ENCODE measurements at regions not wholly inside any gene's neighbourhood (a gene's known extent, or its start where the extent isn't known, plus 50 kb on each side); places are given as distances from the start of the nearest gene placed in this dataset.

- TF ChIP-seq CTCF (conservative IDR thresholded peaks at IDR 0.05; ENCODE audit: low read depth, low read length): no peak
- TF ChIP-seq EZH2 (IDR thresholded peaks at IDR 0.05; ENCODE audit: borderline replicate concordance, low read depth, low read length, poor library complexity, severe bottlenecking): no peak
- BruUV-seq (replicated peaks): no TSS peak
- no peak for DNase-seq (ENCODE audit: low spot score)
- no peak overlapping the region for H3K4me3 ChIP-seq (ENCODE audit: low read depth, low read length, poor library complexity, severe bottlenecking)
- intact Hi-C loops (cut with micrococcal nuclease; ENCODE audit: unreplicated experiment): no loop called here
- POLR2A ChIA-PET (ENCODE audit: low non-redundant PET): no interaction called here
- H3K27me3 ChIP-seq (replicated peaks; ENCODE audit: insufficient read depth, low read depth, low read length, poor library complexity): no peaks in the 10 kb centered on the region
- H3K27ac ChIP-seq (ENCODE audit: low read depth, low read length, poor library complexity, severe bottlenecking): no peak overlapping the region
- H3K4me1 ChIP-seq (ENCODE audit: insufficient read depth, low read length, poor library complexity, severe bottlenecking): no peaks in the 10 kb centered on the region
- H3K9me3 ChIP-seq (ENCODE audit: low read depth, low read length, poor library complexity, severe bottlenecking): no peaks in the 10 kb centered on the region
- CTCF ChIA-PET: no interaction called here
- no peaks in the 10 kb centered on the region for H3K36me3 ChIP-seq (ENCODE audit: insufficient read depth, low read length, poor library complexity, severe bottlenecking)
Measured at GRCh38 chr14:28678887-28679286, 87.7 kb upstream of the FOXG1 start.

- Histone ChIP-seq H3K4me3 (ENCODE audit: low read depth, low read length, poor library complexity, severe bottlenecking) (no peak overlapping the region), H3K4me1 (ENCODE audit: insufficient read depth, low read length, poor library complexity, severe bottlenecking) (no peaks in the 10 kb centered on the region), H3K27me3 (replicated peaks; ENCODE audit: insufficient read depth, low read depth, low read length, poor library complexity) (no peaks in the 10 kb centered on the region), H3K9me3 (ENCODE audit: low read depth, low read length, poor library complexity, severe bottlenecking) (no peaks in the 10 kb centered on the region), H3K36me3 (ENCODE audit: insufficient read depth, low read length, poor library complexity, severe bottlenecking) (no peaks in the 10 kb centered on the region), H3K27ac (ENCODE audit: low read depth, low read length, poor library complexity, severe bottlenecking) (no peak overlapping the region)
- CTCF ChIA-PET: no interaction called here
- TF ChIP-seq EZH2 (IDR thresholded peaks at IDR 0.05; ENCODE audit: borderline replicate concordance, low read depth, low read length, poor library complexity, severe bottlenecking) (no peak), CTCF (conservative IDR thresholded peaks at IDR 0.05; ENCODE audit: low read depth, low read length) (no peak)
- no TSS peak for BruUV-seq (replicated peaks)
- intact Hi-C loops (cut with micrococcal nuclease; ENCODE audit: unreplicated experiment): no loop called here
- POLR2A ChIA-PET (ENCODE audit: low non-redundant PET): no interaction called here
- DNase-seq (ENCODE audit: low spot score): no peak
Measured at GRCh38 chr14:28681681-28682080, 84.9 kb upstream of the FOXG1 start.

GRCh38 chr14:28690029-28690692 is 76.4 kb upstream of the FOXG1 start:
- no TSS peak for BruUV-seq (replicated peaks)
- POLR2A ChIA-PET (ENCODE audit: low non-redundant PET): no interaction called here

More at GRCh38 chr14:28690029-28690692, 76.4 kb upstream of the FOXG1 start:
- H3K9me3 ChIP-seq (ENCODE audit: low read depth, low read length, poor library complexity, severe bottlenecking): no peaks in the 10 kb centered on the region
- TF ChIP-seq EZH2 (IDR thresholded peaks at IDR 0.05; ENCODE audit: borderline replicate concordance, low read depth, low read length, poor library complexity, severe bottlenecking) (no peak), CTCF (conservative IDR thresholded peaks at IDR 0.05; ENCODE audit: low read depth, low read length) (no peak)
- no peak for DNase-seq (ENCODE audit: low spot score)
- no peaks in the 10 kb centered on the region for H3K4me1 ChIP-seq (ENCODE audit: insufficient read depth, low read length, poor library complexity, severe bottlenecking)
- intact Hi-C loops (cut with micrococcal nuclease; ENCODE audit: unreplicated experiment): no loop called here
- peaks cover 7% of the 10 kb centered on the region for H3K27me3 ChIP-seq (replicated peaks; ENCODE audit: insufficient read depth, low read depth, low read length, poor library complexity)
- CTCF ChIA-PET: no interaction called here
- no peak overlapping the region for H3K4me3 ChIP-seq (ENCODE audit: low read depth, low read length, poor library complexity, severe bottlenecking)
- H3K27ac ChIP-seq (ENCODE audit: low read depth, low read length, poor library complexity, severe bottlenecking): no peak overlapping the region
- H3K36me3 ChIP-seq (ENCODE audit: insufficient read depth, low read length, poor library complexity, severe bottlenecking): no peaks in the 10 kb centered on the region

Data from A673 (cell line).